HCT116 (cell line): ENCODE measurements at regions not wholly inside any gene's neighbourhood (a gene's known extent, or its start where the extent isn't known, plus 50 kb on each side); places are given as distances from the start of the nearest gene placed in this dataset.

ENCODE experiments used
- ATAC-seq: fragments of 200-7000 bp; cut with Tn5 transposase; 2 replicates; pipeline ENCODE4 v1.9.1; 2020; ENCODE audit warnings: mild to moderate bottlenecking, moderate library complexity
- BruUV-seq: library from RNA; stranded (reverse); fragments of 400-500 nt; replicated peaks from 2 replicates; lab custom pipeline; 2021; lab: Mats Ljungman, UMichigan
- CTCF ChIA-PET: fragments of 300-600 bp; sonication (Branson Sonifier 250); formaldehyde crosslinking; loops from one replicate; lab custom pipeline; 2021; ENCODE audit warnings: antibody characterized with exemption; lab: Charles Lee
- POLR2A ChIA-PET: fragments of 300-600, 350-600 bp; sonication (Branson Sonifier 250); formaldehyde crosslinking; loops from one replicate; lab custom pipeline; 2021; ENCODE audit warnings: antibody characterized with exemption; lab: Charles Lee
- RAD21 ChIA-PET, 2 experiments: fragments of 300-600 bp; sonication (Branson Sonifier 250); formaldehyde crosslinking; loops; one replicate each; lab custom pipeline; 2023; ENCODE audit warnings: low total read pairs in 2 of 2; ENCODE audit not compliant: uncharacterized antibody in 2 of 2, unreplicated experiment in 2 of 2, low non-redundant PET in 1 of 2; lab: Charles Lee
- DNase-seq: peaks from one replicate; pipeline ENCODE4 v3.0.0-alpha.2; 2010; ENCODE audit warnings: low read depth, low spot score
- H2AFZ ChIP-seq: fragments of 200-600 bp; shearing (Covaris generic), sonication (generic); 2 replicates; pipeline ENCODE4 v1.6.1; 2017; ENCODE audit warnings: low read depth, mixed run types, mixed read lengths, antibody characterized with exemption, low read length; ENCODE audit not compliant: poor library complexity, severe bottlenecking
- H3K27ac ChIP-seq: 2 replicates; pipeline ENCODE4 v1.5.1; 2012; ENCODE audit warnings: low read depth, low read length
- H3K27me3 ChIP-seq: fragments of 200-600 bp; sonication (generic); 2 replicates; pipeline ENCODE4 v1.6.1; 2016; ENCODE audit warnings: mixed run types, low read length, mixed read lengths; ENCODE audit not compliant: insufficient read depth
- H3K36me3 ChIP-seq, 2 experiments: fragments of 200-500 bp in 1 of 2; fragments of 200-600 bp in 1 of 2; sonication (Bioruptor generic) in 1 of 2; sonication (generic) in 1 of 2; 2 replicates each; pipeline versions ENCODE4 v1.5.1 to v1.6.1; 2014 to 2016; ENCODE audit warnings: low read length in 2 of 2, inconsistent platforms in 1 of 2, mixed read lengths in 1 of 2, mixed run types in 1 of 2; ENCODE audit not compliant: insufficient read depth in 2 of 2, control insufficient read depth in 1 of 2
- H3K4me1 ChIP-seq, 2 experiments: fragments of 200-600 bp in 1 of 2; sonication (generic) in 1 of 2; 2 replicates each; pipeline versions ENCODE4 v1.5.1 to v1.6.1; 2012 to 2017; ENCODE audit warnings: low read length in 2 of 2, inconsistent platforms in 1 of 2, mild to moderate bottlenecking in 1 of 2, mixed read lengths in 1 of 2, mixed run types in 1 of 2, moderate library complexity in 1 of 2; ENCODE audit not compliant: insufficient read depth in 2 of 2, control insufficient read depth in 1 of 2
- H3K4me2 ChIP-seq: fragments of 200-600 bp; sonication (generic); 2 replicates; pipeline ENCODE4 v1.6.1; 2017; ENCODE audit warnings: mixed run types, low read length, mixed read lengths
- H3K4me3 ChIP-seq, 2 experiments: fragments of 200-600 bp in 1 of 2; sonication (generic) in 1 of 2; replicated peaks in 1 of 2; 2 replicates each; pipeline ENCODE4 v1.5.1; 2011 to 2016; ENCODE audit warnings: low read length in 2 of 2, control low read depth in 1 of 2, low read depth in 1 of 2, mild to moderate bottlenecking in 1 of 2, mixed read lengths in 1 of 2, mixed run types in 1 of 2
- H3K79me2 ChIP-seq: fragments of 200-600 bp; sonication (generic); 2 replicates; pipeline ENCODE4 v1.6.1; 2017; ENCODE audit warnings: mild to moderate bottlenecking, mixed run types, low read length, moderate library complexity, mixed read lengths; ENCODE audit not compliant: insufficient read depth
- H3K9ac ChIP-seq: fragments of 200-600 bp; sonication (generic); 2 replicates; pipeline ENCODE4 v1.6.1; 2016; ENCODE audit warnings: low read length, mixed read lengths
- H3K9me2 ChIP-seq: fragments of 200-600 bp; sonication (generic), shearing (Covaris generic); 2 replicates; pipeline ENCODE4 v1.6.1; 2017; ENCODE audit warnings: mixed run types, mild to moderate bottlenecking, moderate library complexity; ENCODE audit not compliant: insufficient read depth
- H3K9me3 ChIP-seq, 2 experiments: fragments of 200-500 bp in 1 of 2; fragments of 200-600 bp in 1 of 2; sonication (Bioruptor generic) in 1 of 2; sonication (generic) in 1 of 2; 2 replicates each; pipeline ENCODE4 v1.6.1; 2014 to 2017; ENCODE audit warnings: low read length in 2 of 2, mixed read lengths in 2 of 2, inconsistent platforms in 1 of 2, low read depth in 1 of 2, mild to moderate bottlenecking in 1 of 2, mixed run types in 1 of 2, moderate library complexity in 1 of 2; ENCODE audit not compliant: control insufficient read depth in 1 of 2, insufficient read depth in 1 of 2
- H4K20me1 ChIP-seq: fragments of 200-600 bp; sonication (generic), shearing (Covaris generic); 2 replicates; pipeline ENCODE4 v1.6.1; 2017; ENCODE audit warnings: mixed run types, mild to moderate bottlenecking, moderate library complexity; ENCODE audit not compliant: insufficient read depth
- ATF3 ChIP-seq: IDR thresholded peaks from 2 replicates; pipeline ENCODE4 v1.6.1; 2012
- CBX3 ChIP-seq: IDR thresholded peaks from 2 replicates; pipeline ENCODE4 v1.6.1; 2012; ENCODE audit warnings: low read depth
- CEBPB ChIP-seq: IDR thresholded peaks from 2 replicates; pipeline ENCODE4 v1.6.1; 2012; ENCODE audit warnings: low read depth
- EGR1 ChIP-seq: IDR thresholded peaks from 2 replicates; pipeline ENCODE4 v1.6.1; 2012; ENCODE audit warnings: low read depth
- ELF1 ChIP-seq: IDR thresholded peaks from 2 replicates; pipeline ENCODE4 v1.6.1; 2012; ENCODE audit warnings: low read depth, borderline replicate concordance
- EZH2 ChIP-seq: fragments of 200-600 bp; sonication (generic); IDR thresholded peaks from 2 replicates; pipeline ENCODE4 v1.6.1; 2017; ENCODE audit warnings: antibody characterized with exemption, mixed run types
- EZH2phosphoT487 ChIP-seq: fragments of 200-600 bp; IDR thresholded peaks from 2 replicates; pipeline ENCODE4 v1.6.1; 2018; ENCODE audit warnings: antibody characterized with exemption, borderline replicate concordance
- FOSL1 ChIP-seq: IDR thresholded peaks from 2 replicates; pipeline ENCODE4 v1.6.1; 2012; ENCODE audit warnings: low read depth
- JUND ChIP-seq: IDR thresholded peaks from 2 replicates; pipeline ENCODE4 v1.6.1; 2012
- POLR2A ChIP-seq: IDR thresholded peaks from 2 replicates; pipeline ENCODE4 v1.7.0; 2011; ENCODE audit warnings: borderline replicate concordance; ENCODE audit not compliant: insufficient read depth, insufficient read length; ENCODE audit errors: extremely low read depth
- POLR2AphosphoS5 ChIP-seq: IDR thresholded peaks from 2 replicates; pipeline ENCODE4 v1.6.1; 2011; ENCODE audit warnings: mild to moderate bottlenecking, low read depth, low read length, moderate library complexity
- RAD21 ChIP-seq: IDR thresholded peaks from 2 replicates; pipeline ENCODE4 v1.6.1; 2012; ENCODE audit warnings: low read depth, mild to moderate bottlenecking
- SP1 ChIP-seq: IDR thresholded peaks from 2 replicates; pipeline ENCODE4 v1.6.1; 2012; ENCODE audit warnings: low read depth
- TCF7L2 ChIP-seq: IDR thresholded peaks from 2 replicates; pipeline ENCODE4 v1.7.0; 2011; ENCODE audit warnings: borderline replicate concordance, inconsistent platforms; ENCODE audit not compliant: insufficient read depth, insufficient read length; ENCODE audit errors: extremely low read depth
- ZBTB33 ChIP-seq: IDR thresholded peaks from 2 replicates; pipeline ENCODE4 v1.6.1; 2011; ENCODE audit warnings: mild to moderate bottlenecking, low read length, moderate library complexity; ENCODE audit not compliant: insufficient replicate concordance; ENCODE audit errors: extremely low read depth
- ZFX ChIP-seq: fragments of 450-650 bp; IDR thresholded peaks from 2 replicates; pipeline ENCODE4 v1.6.1; 2017
- intact Hi-C: fragments of 100-400 bp; cut with micrococcal nuclease; formaldehyde crosslinking; loops from 2 replicates; pipeline ENCODE4 v1.10.0; 2022
- TF ChIP-seq, protein P1 (sequence below): IDR thresholded peaks from 2 replicates; pipeline ENCODE4 v1.6.1; 2012
- TF ChIP-seq, protein P2 (sequence below), 3 experiments: fragments of 200-600 bp in 1 of 3; sonication (generic) in 1 of 3; IDR thresholded peaks in 2 of 3; conservative IDR thresholded peaks in 1 of 3; 2 replicates each; pipeline ENCODE4 v1.5.1; 2012 to 2017; ENCODE audit warnings: low read depth in 2 of 3, low read length in 2 of 3, antibody characterized with exemption in 1 of 3, borderline replicate concordance in 1 of 3, control low read depth in 1 of 3, mild to moderate bottlenecking in 1 of 3, mixed read lengths in 1 of 3, mixed run types in 1 of 3, moderate library complexity in 1 of 3; ENCODE audit not compliant: insufficient read depth in 1 of 3

DNA sequence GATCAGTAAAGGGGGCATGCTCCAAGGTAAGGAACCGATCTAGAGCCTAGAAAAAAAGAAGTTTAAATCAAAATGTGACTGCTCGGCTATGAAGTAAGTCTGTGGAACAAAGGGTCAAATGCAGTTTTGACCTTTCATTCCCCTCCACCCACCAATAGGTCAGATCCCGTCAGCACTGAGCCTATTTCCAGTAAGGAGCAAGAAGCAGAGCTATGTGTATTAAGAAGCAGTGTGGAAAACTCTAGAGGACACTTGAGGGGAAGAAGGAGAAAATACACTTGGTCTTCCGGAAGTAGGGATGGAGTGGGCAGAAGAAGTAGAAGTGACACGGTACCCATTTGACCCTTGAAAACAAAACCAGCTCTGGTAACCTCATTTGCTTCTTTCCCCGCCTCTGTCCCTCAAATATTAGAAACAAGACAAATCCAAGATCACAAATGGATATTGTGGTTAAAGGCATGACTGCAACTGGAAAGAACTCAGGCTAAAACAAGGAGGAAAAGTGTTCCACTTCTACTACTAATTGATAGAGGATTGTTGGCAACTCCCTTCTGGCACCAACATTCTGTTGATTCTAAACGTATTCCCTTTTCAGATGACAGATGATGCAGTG is 888.3 kb upstream of the NR2F2 start:
- H3K27ac ChIP-seq: no peak overlapping the region
- BruUV-seq: no TSS peak
- POLR2A ChIA-PET: no interaction called here
- H3K4me2 ChIP-seq: no peak overlapping the region
- TF ChIP-seq SP1: no peak
- TF ChIP-seq EZH2phosphoT487: no peak
- TF ChIP-seq CEBPB: no peak
- no peak for TF ChIP-seq RAD21
- H3K4me3 ChIP-seq: no peak overlapping the region
- H3K79me2 ChIP-seq: no peaks in the 10 kb centered on the region
- H2AFZ ChIP-seq: no peak overlapping the region
- intact Hi-C loops: no loop called here
- CTCF ChIA-PET: no interaction called here
- no peaks in the 10 kb centered on the region for H3K36me3 ChIP-seq
- no peaks in the 10 kb centered on the region; the same call in 1 of the 2 replicates for H4K20me1 ChIP-seq
- DNase-seq: no peak
- H3K4me1 ChIP-seq: no peaks in the 10 kb centered on the region
- H3K9ac ChIP-seq: no peak overlapping the region
- no peaks in the 10 kb centered on the region for H3K9me2 ChIP-seq
- ATAC-seq: no peak
- RAD21 ChIA-PET: no interaction called here
- H3K9me3 ChIP-seq: no peaks in the 10 kb centered on the region
- no peaks in the 10 kb centered on the region for H3K27me3 ChIP-seq

DNA sequence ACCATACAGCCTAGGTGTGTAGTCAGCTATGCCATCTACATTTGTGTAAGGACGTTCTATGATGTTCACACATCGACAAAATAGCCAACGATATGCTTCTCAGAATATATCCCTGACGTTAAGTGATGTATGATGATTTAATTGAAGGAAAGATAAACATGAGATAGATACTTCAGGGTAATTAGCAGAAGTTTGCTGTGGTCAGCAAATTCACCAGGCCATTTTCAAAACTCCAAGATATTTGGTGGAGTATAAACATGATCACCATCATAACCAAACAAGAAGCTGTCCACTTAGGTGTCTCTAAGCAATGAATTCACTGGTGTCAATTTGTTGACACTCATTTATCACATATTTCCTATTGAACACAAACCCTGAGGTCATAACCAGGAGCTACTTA is 885.6 kb upstream of the NR2F2 start:
- no peaks in the 10 kb centered on the region for H4K20me1 ChIP-seq
- no peaks in the 10 kb centered on the region for H3K9me2 ChIP-seq
- ATAC-seq: no peak
- ChIA-PET POLR2A (no interaction called here), CTCF (no interaction called here), RAD21 (no interaction called here)
- no peaks in the 10 kb centered on the region for H3K36me3 ChIP-seq
- no peaks in the 10 kb centered on the region for H3K4me1 ChIP-seq
- no peak overlapping the region for H2AFZ ChIP-seq
- intact Hi-C loops: no loop called here
- H3K4me3 ChIP-seq: no peak overlapping the region
- H3K27ac ChIP-seq: no peak overlapping the region
- H3K9me3 ChIP-seq: no peaks in the 10 kb centered on the region
- H3K27me3 ChIP-seq: no peaks in the 10 kb centered on the region
- H3K9ac ChIP-seq: no peak overlapping the region
- BruUV-seq: no TSS peak
- H3K79me2 ChIP-seq: no peaks in the 10 kb centered on the region
- H3K4me2 ChIP-seq: no peak overlapping the region
- DNase-seq: no peak
- TF ChIP-seq POLR2A (no peak), ZFX (no peak), ZBTB33 (no peak), ATF3 (no peak), FOSL1 (no peak), POLR2AphosphoS5 (no peak), EGR1 (no peak), RAD21 (no peak), ELF1 (no peak), CBX3 (no peak), TCF7L2 (no peak), EZH2phosphoT487 (no peak), JUND (no peak), CEBPB (no peak), SP1 (no peak), EZH2 (no peak)
- TF ChIP-seq, protein P1, sequence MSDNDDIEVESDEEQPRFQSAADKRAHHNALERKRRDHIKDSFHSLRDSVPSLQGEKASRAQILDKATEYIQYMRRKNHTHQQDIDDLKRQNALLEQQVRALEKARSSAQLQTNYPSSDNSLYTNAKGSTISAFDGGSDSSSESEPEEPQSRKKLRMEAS: no peak
- TF ChIP-seq, protein P2, sequence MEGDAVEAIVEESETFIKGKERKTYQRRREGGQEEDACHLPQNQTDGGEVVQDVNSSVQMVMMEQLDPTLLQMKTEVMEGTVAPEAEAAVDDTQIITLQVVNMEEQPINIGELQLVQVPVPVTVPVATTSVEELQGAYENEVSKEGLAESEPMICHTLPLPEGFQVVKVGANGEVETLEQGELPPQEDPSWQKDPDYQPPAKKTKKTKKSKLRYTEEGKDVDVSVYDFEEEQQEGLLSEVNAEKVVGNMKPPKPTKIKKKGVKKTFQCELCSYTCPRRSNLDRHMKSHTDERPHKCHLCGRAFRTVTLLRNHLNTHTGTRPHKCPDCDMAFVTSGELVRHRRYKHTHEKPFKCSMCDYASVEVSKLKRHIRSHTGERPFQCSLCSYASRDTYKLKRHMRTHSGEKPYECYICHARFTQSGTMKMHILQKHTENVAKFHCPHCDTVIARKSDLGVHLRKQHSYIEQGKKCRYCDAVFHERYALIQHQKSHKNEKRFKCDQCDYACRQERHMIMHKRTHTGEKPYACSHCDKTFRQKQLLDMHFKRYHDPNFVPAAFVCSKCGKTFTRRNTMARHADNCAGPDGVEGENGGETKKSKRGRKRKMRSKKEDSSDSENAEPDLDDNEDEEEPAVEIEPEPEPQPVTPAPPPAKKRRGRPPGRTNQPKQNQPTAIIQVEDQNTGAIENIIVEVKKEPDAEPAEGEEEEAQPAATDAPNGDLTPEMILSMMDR (IDR thresholded peaks at IDR 0.05 in 2 of 3, conservative IDR thresholded peaks at IDR 0.05 in 1 of 3; ENCODE audit: borderline replicate concordance in 1 of 3, insufficient read depth in 1 of 3, low read depth in 2 of 3, low read length in 2 of 3): no peak
